ENCODE measurements at regions not wholly inside any gene's neighbourhood (a gene's known extent, or its start where the extent isn't known, plus 50 kb on each side); places are given as distances from the start of the nearest gene placed in this dataset.

GRCh38 chr4:38430841-38431240 lies 233.2 kb upstream of the KLF3 start:
- no peaks in the 10 kb centered on the region for H3K9me3 ChIP-seq (ENCODE audit: control insufficient read depth, low read length)
- H3K36me3 ChIP-seq (ENCODE audit: control insufficient read depth, insufficient read depth, low read length) = no peaks in the 10 kb centered on the region
- H3K9ac ChIP-seq = no peak overlapping the region
- no peak overlapping the region for H2AFZ ChIP-seq
- no peaks in the 10 kb centered on the region for H3K4me1 ChIP-seq
- TF ChIP-seq CTCF (IDR thresholded peaks at IDR 0.05) = no peak
- no peak overlapping the region for H3K27ac ChIP-seq
- no peaks in the 10 kb centered on the region for H3K27me3 ChIP-seq (ENCODE audit: control insufficient read depth, insufficient read depth, low read length)
- H3K4me3 ChIP-seq (ENCODE audit: low read depth, low read length) = no peak overlapping the region
- no peaks in the 10 kb centered on the region for H3K79me2 ChIP-seq
- no peak overlapping the region for H3K4me2 ChIP-seq (ENCODE audit: low read length)

- H3K4me3 ChIP-seq (ENCODE audit: low read depth, low read length) = no peak overlapping the region
- no peak overlapping the region for H2AFZ ChIP-seq
- H3K9me3 ChIP-seq (ENCODE audit: control insufficient read depth, low read length) = no peaks in the 10 kb centered on the region
- H3K27ac ChIP-seq = no peak overlapping the region
- no peaks in the 10 kb centered on the region for H3K36me3 ChIP-seq (ENCODE audit: control insufficient read depth, insufficient read depth, low read length)
- H3K4me1 ChIP-seq = peaks cover 2% of the 10 kb centered on the region
- no peak for TF ChIP-seq CTCF (IDR thresholded peaks at IDR 0.05)
- H3K27me3 ChIP-seq (ENCODE audit: control insufficient read depth, insufficient read depth, low read length) = no peaks in the 10 kb centered on the region
- H3K79me2 ChIP-seq = no peaks in the 10 kb centered on the region
- H3K4me2 ChIP-seq (ENCODE audit: low read length) = no peak overlapping the region
- no peak overlapping the region for H3K9ac ChIP-seq
These were observed 221.8 kb upstream of the KLF3 start for GRCh38 chr4:38442073-38442788.

- Histone ChIP-seq H3K36me3 (ENCODE audit: control insufficient read depth, insufficient read depth, low read length) (no peaks in the 10 kb centered on the region), H3K27me3 (ENCODE audit: control insufficient read depth, insufficient read depth, low read length) (no peaks in the 10 kb centered on the region), H3K27ac (no peak overlapping the region), H3K79me2 (no peaks in the 10 kb centered on the region), H3K4me2 (ENCODE audit: low read length) (no peak overlapping the region), H3K9me3 (ENCODE audit: control insufficient read depth, low read length) (no peaks in the 10 kb centered on the region), H3K4me3 (ENCODE audit: low read depth, low read length) (no peak overlapping the region), H3K9ac (no peak overlapping the region), H2AFZ (no peak overlapping the region), H3K4me1 (no peaks in the 10 kb centered on the region)
- no peak for TF ChIP-seq CTCF (IDR thresholded peaks at IDR 0.05)
These were observed 214.4 kb upstream of the KLF3 start for GRCh38 chr4:38449506-38450174.

GRCh38 chr4:38452009-38452408 lies 212.0 kb upstream of the KLF3 start:
- Histone ChIP-seq H3K36me3 (ENCODE audit: control insufficient read depth, insufficient read depth, low read length) (no peaks in the 10 kb centered on the region), H3K9ac (no peak overlapping the region), H2AFZ (no peak overlapping the region)

More at GRCh38 chr4:38452009-38452408, 212.0 kb upstream of the KLF3 start:
- Histone ChIP-seq H3K9me3 (ENCODE audit: control insufficient read depth, low read length) (no peaks in the 10 kb centered on the region), H3K4me2 (ENCODE audit: low read length) (no peak overlapping the region), H3K4me1 (peaks cover 5% of the 10 kb centered on the region), H3K27me3 (ENCODE audit: control insufficient read depth, insufficient read depth, low read length) (no peaks in the 10 kb centered on the region), H3K27ac (no peak overlapping the region), H3K79me2 (no peaks in the 10 kb centered on the region), H3K4me3 (ENCODE audit: low read depth, low read length) (no peak overlapping the region)
- no peak for TF ChIP-seq CTCF (IDR thresholded peaks at IDR 0.05)
